HuH-7 (cell line): ENCODE measurements at regions not wholly inside any gene's neighbourhood (a gene's known extent, or its start where the extent isn't known, plus 50 kb on each side); places are given as distances from the start of the nearest gene placed in this dataset.
"Not testable (repeated sequence)": the region's sequence is repeated elsewhere in the genome, so short reads cannot be mapped to it uniquely, and the experiment has no call there.

ENCODE experiments used
- DNase-seq: peaks from one replicate; pipeline ENCODE4 v3.0.0; 2011; ENCODE audit warnings: low spot score

GRCh38 chr7:52586704-52587103 lies 448.7 kb upstream of the POM121L12 start:
- no peak for DNase-seq

DNA sequence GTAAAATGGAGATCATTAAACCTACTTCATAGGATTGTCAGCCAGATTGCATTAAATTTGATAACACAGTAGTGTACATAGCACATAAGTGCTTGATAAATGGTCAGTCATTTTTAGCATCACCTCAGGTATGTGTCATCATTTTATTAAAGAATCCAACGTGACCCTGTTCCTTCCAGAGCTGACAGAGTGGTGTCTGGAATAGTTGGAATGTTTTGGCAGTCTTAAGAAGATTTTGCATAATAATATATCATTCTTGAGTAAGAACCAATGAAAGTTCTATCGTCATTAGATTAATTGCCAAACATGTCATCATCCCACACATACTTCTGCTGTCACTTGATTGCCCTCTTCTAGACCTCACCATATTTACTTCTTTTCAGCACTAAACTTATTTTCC lies 451.4 kb upstream of the POM121L12 start:
- DNase-seq = no peak

DNA sequence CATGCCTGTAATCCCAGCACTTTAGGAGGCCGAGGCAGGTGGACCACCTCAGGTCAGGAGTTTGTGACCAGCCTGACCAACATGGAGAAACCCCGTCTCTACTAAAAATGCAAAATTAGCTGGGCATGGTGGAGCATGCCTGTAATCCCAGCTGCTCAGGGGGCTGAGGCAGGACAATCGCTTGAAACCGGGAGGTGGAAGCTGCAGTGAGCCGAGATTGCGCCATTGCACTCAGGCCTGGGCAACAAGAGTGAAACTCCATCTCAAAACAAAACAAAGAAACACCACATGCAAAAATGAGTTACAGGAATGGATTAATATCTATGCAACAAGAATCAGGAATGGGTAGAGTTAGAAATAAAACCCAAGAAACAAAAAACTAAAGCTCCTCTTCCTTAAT lies 462.3 kb upstream of the POM121L12 start:
- not testable (repeated sequence) for DNase-seq

DNA sequence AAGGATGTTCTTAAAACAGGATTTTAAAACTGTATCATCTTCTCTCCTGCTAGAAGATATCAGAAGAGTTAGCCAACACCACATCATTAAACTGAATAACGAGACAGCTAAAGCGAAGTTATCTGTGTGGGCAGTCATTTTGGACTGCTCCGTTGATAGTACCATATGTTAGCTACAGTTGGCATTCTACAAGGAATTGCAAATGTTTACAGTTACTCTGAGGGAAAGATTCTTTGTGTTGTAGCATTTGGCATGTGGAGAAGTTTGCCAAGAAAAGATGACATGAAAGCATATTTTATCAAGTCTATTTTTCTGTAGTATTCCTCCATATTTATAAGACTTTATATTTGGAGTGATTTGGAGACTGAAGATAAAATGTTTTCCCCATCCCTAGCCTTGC lies 464.4 kb upstream of the POM121L12 start:
- no peak for DNase-seq

DNA sequence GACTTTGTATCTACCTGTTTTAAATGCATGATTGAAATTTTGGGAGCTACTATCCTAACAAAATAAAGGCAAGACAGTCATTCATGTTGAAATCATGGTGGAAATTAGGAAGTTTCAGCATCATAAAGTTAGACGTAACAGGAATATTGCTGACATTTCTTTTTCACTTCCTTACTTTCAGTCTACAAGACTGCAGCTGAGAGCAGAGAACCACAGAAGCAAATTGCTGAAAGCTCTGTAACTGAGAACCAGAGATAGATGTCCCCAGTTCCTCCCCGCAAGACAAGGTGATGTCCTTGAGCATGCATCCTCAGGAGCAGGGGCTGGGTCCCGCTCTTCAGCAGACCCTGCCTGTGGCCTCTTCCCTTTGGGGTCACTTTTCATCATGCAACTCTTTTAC lies 466.3 kb upstream of the POM121L12 start:
- no peak for DNase-seq

- no peak for DNase-seq
These were observed 469.5 kb upstream of the POM121L12 start for GRCh38 chr7:52565974-52566373.

DNA sequence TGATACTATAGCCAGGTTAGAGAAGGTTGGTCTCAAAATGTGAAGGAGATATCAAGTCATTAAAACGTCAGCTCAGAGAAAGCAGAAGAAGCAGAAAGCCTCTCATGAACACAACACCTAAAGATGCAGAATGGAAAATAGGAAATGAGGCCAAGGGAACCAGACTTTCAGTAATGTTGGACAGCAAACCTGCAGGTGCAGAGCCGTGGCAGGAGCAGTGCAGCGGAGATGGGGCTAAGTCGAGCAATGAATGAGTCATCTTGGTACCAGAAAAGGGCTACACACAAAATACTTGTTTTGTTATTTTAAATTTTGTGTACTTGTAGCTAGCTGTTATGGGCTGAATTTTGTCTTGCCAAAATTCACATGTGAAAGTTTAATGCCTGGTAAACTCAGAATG lies 479.6 kb upstream of the POM121L12 start:
- DNase-seq = no peak

DNA sequence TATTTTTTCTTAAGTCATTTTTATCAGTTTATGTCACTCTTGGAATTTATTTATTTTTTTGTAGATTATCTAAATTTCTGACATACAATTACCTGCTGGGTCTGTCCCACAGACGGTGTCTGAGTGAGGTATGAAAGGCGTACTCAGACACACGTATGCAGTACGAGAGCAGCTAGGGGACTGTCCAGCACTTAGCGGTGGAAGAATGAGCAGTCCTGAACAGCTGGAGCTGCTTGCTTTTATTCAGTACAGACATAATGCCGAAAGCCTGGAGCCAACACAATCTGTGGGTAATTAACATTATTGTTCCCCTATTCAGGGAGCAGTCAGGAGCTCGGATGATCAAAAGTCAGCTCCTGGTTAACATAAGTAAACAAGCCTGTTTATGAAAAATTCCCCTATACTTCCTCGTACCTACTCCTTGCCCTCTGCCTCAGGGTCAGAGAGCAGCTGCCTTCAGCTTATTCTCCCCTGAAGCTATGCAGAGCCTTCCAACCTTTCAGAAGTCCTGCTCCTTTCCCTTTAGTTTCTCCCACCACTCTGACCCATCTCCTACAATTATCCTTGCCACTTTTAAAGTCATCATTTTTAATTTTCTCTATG lies 488.0 kb upstream of the POM121L12 start:
- no peak for DNase-seq

- not testable (repeated sequence) for DNase-seq
These were observed 494.2 kb upstream of the POM121L12 start for GRCh38 chr7:52541198-52541765.

DNA sequence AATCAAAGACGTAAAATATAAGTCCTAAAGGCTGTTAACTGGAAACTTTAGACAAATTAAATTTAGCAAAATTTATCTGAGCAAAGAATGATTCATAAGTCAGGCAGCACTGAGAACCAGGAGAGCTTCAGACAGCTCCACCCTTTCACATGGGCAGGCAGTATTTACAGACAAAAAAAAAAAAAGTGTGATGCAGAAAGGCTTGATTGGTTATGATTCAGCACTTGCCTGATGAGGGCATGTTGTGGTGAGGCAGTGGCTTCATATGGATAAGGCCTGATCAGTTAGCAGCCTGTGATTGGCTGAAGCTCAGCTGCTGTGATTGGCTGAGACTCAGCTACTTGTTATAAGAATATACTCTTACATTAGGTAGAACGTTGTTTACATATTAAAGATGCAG lies 495.4 kb upstream of the POM121L12 start:
- no peak for DNase-seq

- no peak for DNase-seq
These were observed 496.0 kb upstream of the POM121L12 start for GRCh38 chr7:52539414-52539813.

DNA sequence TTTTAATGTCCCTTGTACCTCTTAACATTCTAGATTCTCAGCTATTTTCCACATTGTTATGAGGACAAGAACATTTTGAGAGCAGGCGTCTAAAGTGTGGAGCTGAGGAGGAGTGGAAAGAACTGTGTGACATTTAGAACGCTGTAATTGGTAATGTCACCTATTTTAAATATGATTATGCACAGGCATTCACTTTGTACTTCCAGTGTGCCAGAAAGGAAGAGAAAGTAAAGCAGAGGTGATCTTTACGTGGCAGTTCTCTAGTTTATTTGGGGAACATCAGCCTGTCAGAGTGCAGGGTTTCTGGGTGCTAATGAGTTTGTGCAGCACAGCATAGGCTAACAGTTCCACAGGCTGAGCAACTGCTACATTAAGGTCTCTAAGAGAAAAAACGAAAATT lies 498.4 kb upstream of the POM121L12 start:
- no peak for DNase-seq

- DNase-seq = no peak
These were observed 509.6 kb upstream of the POM121L12 start for GRCh38 chr7:52525772-52526341.

DNA sequence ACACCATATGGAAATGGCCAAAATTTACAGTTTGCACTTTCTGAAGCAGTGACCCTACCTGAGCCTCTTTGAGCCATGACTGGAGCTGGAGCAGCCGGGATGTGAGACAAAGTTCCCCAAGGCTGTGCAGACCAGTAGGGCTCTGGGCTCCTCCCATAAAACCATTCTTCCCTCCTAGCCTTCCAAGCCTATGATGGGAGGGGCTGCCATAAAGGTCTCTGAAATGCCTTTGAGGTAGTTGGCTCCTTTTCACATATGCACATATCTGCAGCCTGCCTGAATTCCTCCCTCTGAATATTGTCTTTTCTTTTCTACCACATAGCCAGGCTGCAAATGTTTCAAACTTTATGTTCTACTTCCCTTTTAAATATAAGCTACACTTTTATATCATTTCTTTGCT lies 516.6 kb upstream of the POM121L12 start:
- no peak for DNase-seq

DNA sequence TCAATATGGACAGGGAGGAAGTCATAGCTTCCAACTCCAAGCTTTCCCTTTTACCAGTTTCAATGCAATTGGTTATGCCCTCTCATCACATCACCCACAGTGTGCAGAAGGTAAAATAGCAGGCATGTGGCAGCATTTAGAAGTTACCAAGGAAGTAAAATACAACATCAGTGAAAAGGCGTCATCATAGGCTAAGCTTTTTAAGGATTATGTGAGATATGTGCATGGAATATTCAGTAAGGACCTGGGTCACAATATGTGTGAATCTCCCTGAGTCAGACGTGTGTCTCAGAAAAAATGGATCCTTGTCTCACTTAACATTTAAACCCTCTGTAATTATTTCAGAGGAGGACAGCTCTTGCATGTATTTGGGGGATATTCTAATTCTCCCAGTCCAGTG lies 522.8 kb upstream of the POM121L12 start:
- DNase-seq = no peak

DNA sequence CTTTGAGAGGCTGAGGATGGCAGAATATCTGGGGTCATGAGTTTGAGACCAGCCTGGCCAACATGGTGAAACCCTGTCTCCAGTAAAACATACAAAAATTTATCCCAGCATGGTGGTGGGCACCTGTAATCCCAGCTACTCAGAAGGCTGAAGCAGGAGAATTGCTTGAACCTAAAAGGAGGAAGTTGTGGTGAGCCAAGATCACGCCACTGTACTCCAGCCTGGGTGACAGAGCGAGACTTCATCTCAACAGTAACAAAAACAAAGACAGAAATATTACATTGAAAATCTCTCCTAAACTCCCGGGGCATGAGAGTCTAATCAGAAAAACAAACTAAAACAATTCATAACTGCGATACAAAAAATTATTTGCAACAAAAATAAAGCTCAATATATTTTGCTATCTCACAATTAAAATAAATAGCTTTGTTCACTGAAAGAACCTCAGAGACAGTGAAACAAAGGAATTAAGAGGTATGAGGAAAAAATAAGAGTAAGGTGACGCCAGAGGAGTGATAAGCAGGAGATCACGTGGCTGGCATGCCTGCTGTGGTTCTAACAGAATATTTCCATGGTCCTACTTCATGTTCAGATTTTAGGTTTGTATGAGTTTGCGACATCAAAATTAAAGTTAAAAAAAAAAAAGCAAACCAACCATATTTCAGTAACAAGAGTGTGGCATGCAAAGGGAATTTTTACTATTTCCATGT lies 527.7 kb upstream of the POM121L12 start:
- no peak for DNase-seq

DNA sequence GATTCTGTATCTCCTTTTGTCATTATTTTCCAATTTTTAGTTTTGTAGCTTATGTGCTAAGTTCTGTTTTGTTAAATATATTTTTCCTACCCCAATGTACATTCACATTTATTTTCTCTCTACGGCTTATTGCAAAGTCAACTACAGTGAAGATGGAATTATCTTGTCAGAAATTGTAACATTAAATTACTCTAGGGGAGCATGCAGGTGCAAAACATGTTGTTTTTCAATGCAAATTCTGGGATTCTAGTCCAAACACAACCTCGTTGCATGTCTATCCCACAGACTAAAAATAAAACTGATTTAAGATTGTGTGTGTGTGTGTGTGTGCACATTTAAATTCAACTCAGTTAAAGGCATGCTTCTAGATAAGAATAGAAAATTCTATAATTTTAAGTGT lies 529.1 kb upstream of the POM121L12 start:
- no peak for DNase-seq

DNA sequence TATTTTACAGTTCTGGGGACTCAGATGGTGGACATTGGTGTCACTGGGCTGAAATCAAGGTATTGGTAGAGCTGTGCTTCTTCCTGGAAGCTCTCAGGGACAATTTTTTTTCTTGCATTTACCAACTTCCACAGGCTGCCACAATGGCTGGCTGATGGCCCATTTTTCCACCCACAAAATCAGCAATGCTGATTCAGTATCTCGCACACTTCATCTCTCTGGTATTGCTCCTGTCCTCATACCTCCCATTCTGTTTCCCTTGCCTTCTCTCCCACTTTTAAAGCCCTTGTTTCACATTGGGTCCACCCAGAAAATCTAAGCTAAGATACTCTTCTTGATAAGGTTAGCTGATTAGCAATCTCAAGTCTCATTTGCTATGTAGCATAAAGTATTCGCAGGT lies 530.9 kb upstream of the POM121L12 start:
- DNase-seq = no peak

DNA sequence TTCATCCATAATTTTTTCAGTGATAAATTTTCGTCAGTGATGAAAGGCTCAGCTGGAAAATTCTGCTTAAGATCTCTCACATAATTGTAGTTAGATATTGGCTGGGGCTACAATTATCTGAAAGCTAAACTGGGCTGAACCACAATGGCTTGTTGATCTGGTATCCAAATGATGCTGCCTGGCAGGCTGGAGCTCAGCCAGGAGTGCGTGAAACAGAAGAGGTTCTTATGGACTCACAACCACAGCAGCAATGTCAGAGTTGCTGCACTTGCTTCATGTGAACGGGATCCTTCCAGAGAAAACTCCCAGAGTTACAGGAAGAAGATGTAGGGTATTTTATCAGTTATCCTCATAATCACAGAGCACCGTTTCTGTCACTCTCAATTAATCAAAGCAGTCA lies 533.2 kb upstream of the POM121L12 start:
- no peak for DNase-seq

DNA sequence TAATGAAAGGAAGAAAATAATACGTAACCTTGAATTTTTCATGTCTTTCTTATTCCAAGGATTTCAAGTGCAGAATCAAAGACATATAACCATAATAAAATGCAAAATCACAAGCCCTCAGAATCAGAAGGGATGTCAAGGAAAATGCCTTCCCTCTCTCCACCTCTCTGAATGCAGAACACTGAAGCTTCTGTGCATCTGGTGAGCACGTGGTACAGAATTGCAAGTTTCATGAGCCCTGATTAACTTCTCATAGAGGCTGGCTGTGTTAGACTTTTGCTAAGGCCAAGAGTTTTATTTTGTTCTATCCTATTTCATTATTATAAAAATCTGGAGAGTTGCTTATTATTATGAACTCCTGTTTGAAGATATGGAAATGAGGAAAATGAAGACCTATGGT lies 533.7 kb upstream of the POM121L12 start:
- no peak for DNase-seq

GRCh38 chr7:52500841-52501240 lies 534.6 kb upstream of the POM121L12 start:
- DNase-seq = no peak

GRCh38 chr7:52498366-52498765 lies 537.1 kb upstream of the POM121L12 start:
- DNase-seq = no peak

- no peak for DNase-seq
These were observed 549.2 kb upstream of the POM121L12 start for GRCh38 chr7:52486267-52486666.
